GM20000 (cell line): ENCODE measurements at regions not wholly inside any gene's neighbourhood (a gene's known extent, or its start where the extent isn't known, plus 50 kb on each side); places are given as distances from the start of the nearest gene placed in this dataset.

Experiments used
- DNase-seq: peaks from one replicate; pipeline ENCODE4 v3.0.0; 2012; ENCODE audit warnings: low spot score
- TF ChIP-seq, protein P1 (sequence below): IDR thresholded peaks from 2 replicates; pipeline ENCODE4 v1.5.1; 2012; ENCODE audit warnings: mild to moderate bottlenecking, control low read depth; ENCODE audit errors: extremely low read depth, missing control alignments

GRCh38 chr1:170857955-170858354 is 77.4 kb upstream of the MROH9 start:
- DNase-seq = no peak

GRCh38 chr1:170863621-170864020 is 71.7 kb upstream of the MROH9 start:
- no peak for DNase-seq
- TF ChIP-seq, protein P1, sequence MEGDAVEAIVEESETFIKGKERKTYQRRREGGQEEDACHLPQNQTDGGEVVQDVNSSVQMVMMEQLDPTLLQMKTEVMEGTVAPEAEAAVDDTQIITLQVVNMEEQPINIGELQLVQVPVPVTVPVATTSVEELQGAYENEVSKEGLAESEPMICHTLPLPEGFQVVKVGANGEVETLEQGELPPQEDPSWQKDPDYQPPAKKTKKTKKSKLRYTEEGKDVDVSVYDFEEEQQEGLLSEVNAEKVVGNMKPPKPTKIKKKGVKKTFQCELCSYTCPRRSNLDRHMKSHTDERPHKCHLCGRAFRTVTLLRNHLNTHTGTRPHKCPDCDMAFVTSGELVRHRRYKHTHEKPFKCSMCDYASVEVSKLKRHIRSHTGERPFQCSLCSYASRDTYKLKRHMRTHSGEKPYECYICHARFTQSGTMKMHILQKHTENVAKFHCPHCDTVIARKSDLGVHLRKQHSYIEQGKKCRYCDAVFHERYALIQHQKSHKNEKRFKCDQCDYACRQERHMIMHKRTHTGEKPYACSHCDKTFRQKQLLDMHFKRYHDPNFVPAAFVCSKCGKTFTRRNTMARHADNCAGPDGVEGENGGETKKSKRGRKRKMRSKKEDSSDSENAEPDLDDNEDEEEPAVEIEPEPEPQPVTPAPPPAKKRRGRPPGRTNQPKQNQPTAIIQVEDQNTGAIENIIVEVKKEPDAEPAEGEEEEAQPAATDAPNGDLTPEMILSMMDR = no peak

More at GRCh38 chr1:170857955-170858354, 77.4 kb upstream of the MROH9 start:
- TF ChIP-seq, protein P1 = no peak

GRCh38 chr1:170864238-170864637 is 71.1 kb upstream of the MROH9 start:
- TF ChIP-seq, protein P1 = no peak
- no peak for DNase-seq

GRCh38 chr1:170864876-170865538 is 70.3 kb upstream of the MROH9 start:
- TF ChIP-seq, protein P1 = no peak
- peak; percentile 18 for DNase-seq

GRCh38 chr1:170866646-170867045 is 68.7 kb upstream of the MROH9 start:
- DNase-seq = no peak
- TF ChIP-seq, protein P1 = no peak

DNA sequence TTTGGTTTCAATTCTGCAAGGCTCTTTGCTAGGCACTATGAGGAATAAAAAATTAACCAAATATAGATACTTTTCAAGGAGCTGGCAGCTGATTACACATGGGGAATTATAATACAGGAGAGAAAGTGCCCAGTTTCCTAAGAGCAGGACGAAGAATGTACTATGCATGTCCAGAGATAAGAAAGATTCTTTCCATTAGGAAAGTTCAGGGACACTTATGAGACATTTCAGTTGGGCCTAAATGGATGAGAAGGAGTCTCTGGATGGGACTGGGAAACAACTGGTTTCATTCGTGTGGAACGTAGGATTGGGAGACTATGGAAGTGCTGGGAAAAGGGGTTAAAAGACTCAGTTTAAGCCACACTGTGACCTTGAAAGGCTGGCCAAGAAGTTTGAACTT is 63.5 kb upstream of the MROH9 start:
- DNase-seq = no peak
- TF ChIP-seq, protein P1 = no peak

GRCh38 chr1:170872663-170873062 is 62.7 kb upstream of the MROH9 start:
- TF ChIP-seq, protein P1 = no peak
- DNase-seq = peak; percentile 7
